ENCODE measurements at regions not wholly inside any gene's neighbourhood (a gene's known extent, or its start where the extent isn't known, plus 50 kb on each side); places are given as distances from the start of the nearest gene placed in this dataset.

GRCh38 chr16:5862103-5862840, 764.7 kb upstream of the EEF2KMT start:
- DNase-seq (ENCODE audit: low read depth in 2 of 2) = no peak

GRCh38 chr16:5861241-5861640, 763.6 kb upstream of the EEF2KMT start:
- DNase-seq (ENCODE audit: low read depth in 2 of 2) = no peak

GRCh38 chr16:5858180-5858579, 760.6 kb upstream of the EEF2KMT start:
- no peak for DNase-seq (ENCODE audit: low read depth in 2 of 2)

- no peak for DNase-seq (ENCODE audit: low read depth in 2 of 2)
Observed at GRCh38 chr16:5854027-5854426, 756.4 kb upstream of the EEF2KMT start.

- DNase-seq (ENCODE audit: low read depth in 2 of 2) = no peak
Observed at GRCh38 chr16:5852151-5852550, 754.6 kb upstream of the EEF2KMT start.

GRCh38 chr16:5851393-5851982, 753.9 kb upstream of the EEF2KMT start:
- DNase-seq (ENCODE audit: low read depth in 2 of 2) = no peak

- DNase-seq (ENCODE audit: low read depth in 2 of 2) = no peak
Observed at GRCh38 chr16:5850632-5851392, 753.2 kb upstream of the EEF2KMT start.

GRCh38 chr16:5845046-5845445, 747.5 kb upstream of the EEF2KMT start:
- DNase-seq (ENCODE audit: low read depth in 2 of 2) = no peak

- DNase-seq (ENCODE audit: low read depth in 2 of 2) = no peak
Observed at GRCh38 chr16:5841974-5842373, 744.4 kb upstream of the EEF2KMT start.

- DNase-seq (ENCODE audit: low read depth in 2 of 2) = no peak
Observed at GRCh38 chr16:5838725-5839124, 741.1 kb upstream of the EEF2KMT start.

GRCh38 chr16:5838071-5838470, 740.5 kb upstream of the EEF2KMT start:
- no peak for DNase-seq (ENCODE audit: low read depth in 2 of 2)

GRCh38 chr16:5837007-5837670, 739.5 kb upstream of the EEF2KMT start:
- DNase-seq (ENCODE audit: low read depth in 2 of 2) = no peak

- no peak for DNase-seq (ENCODE audit: low read depth in 2 of 2)
Observed at GRCh38 chr16:5835876-5836275, 738.3 kb upstream of the EEF2KMT start.

- no peak for DNase-seq (ENCODE audit: low read depth in 2 of 2)
Observed at GRCh38 chr16:5826332-5826731, 728.7 kb upstream of the EEF2KMT start.

GRCh38 chr16:5820472-5820871, 722.9 kb upstream of the EEF2KMT start:
- DNase-seq (ENCODE audit: low read depth in 2 of 2) = no peak

GRCh38 chr16:5815570-5816237, 718.1 kb upstream of the EEF2KMT start:
- DNase-seq (ENCODE audit: low read depth in 2 of 2) = no peak

GRCh38 chr16:5801396-5801795, 703.8 kb upstream of the EEF2KMT start:
- DNase-seq (ENCODE audit: low read depth in 2 of 2) = no peak

GRCh38 chr16:5793556-5793955, 696.0 kb upstream of the EEF2KMT start:
- DNase-seq (ENCODE audit: low read depth in 2 of 2) = no peak

GRCh38 chr16:5791011-5791657, 693.5 kb upstream of the EEF2KMT start:
- DNase-seq (ENCODE audit: low read depth in 2 of 2) = no peak

- DNase-seq (ENCODE audit: low read depth in 2 of 2) = no peak
Observed at GRCh38 chr16:5790512-5790911, 692.9 kb upstream of the EEF2KMT start.

- DNase-seq (ENCODE audit: low read depth in 2 of 2) = no peak
Observed at GRCh38 chr16:5789033-5789432, 691.4 kb upstream of the EEF2KMT start.

Data from activated CD8-positive, alpha-beta memory T cell treated with anti-CD3 and anti-CD28 coated beads for 4 hours (primary cell).